Spinal cord (tissue), 9 donors: ENCODE measurements at regions not wholly inside any gene's neighbourhood (a gene's known extent, or its start where the extent isn't known, plus 50 kb on each side); places are given as distances from the start of the nearest gene placed in this dataset.
"Not testable (repeated sequence)": the region's sequence is repeated elsewhere in the genome, so short reads cannot be mapped to it uniquely, and the experiment has no call there.

Experiments used
- DNase-seq, 6 donors: peaks; one replicate each; pipeline versions ENCODE4 v3.0.0 to v3.0.0-alpha.2; 2013 to 2015; ENCODE audit warnings: low spot score in 6 of 6, low read depth in 4 of 6
- H3K27ac ChIP-seq: one replicate; pipeline ENCODE4 v1.5.1; 2013; ENCODE audit warnings: low read depth, low read length, control low read depth
- H3K27me3 ChIP-seq: one replicate; pipeline ENCODE4 v1.6.1; 2013; ENCODE audit warnings: low read length; ENCODE audit not compliant: control insufficient read depth, insufficient read depth
- H3K36me3 ChIP-seq: one replicate; pipeline ENCODE4 v1.6.1; 2013; ENCODE audit warnings: low read length; ENCODE audit not compliant: control insufficient read depth, insufficient read depth
- H3K4me1 ChIP-seq: one replicate; pipeline ENCODE4 v1.6.1; 2013; ENCODE audit warnings: low read length; ENCODE audit not compliant: control insufficient read depth, insufficient read depth
- H3K4me3 ChIP-seq: one replicate; pipeline ENCODE4 v1.5.1; 2013; ENCODE audit warnings: low read depth, low read length, control low read depth
- H3K9me3 ChIP-seq: one replicate; pipeline ENCODE4 v1.6.1; 2013; ENCODE audit warnings: low read length; ENCODE audit not compliant: control insufficient read depth, insufficient read depth
- WGBS: methylation state at CpG from one replicate; pipeline ENCODE4 v1.1.5; 2013; ENCODE audit warnings: missing lambda C conversion rate; ENCODE audit not compliant: insufficient coverage; 5-methylcytosine and 5-hydroxymethylcytosine counted together
- donor health status: healthy.

- not testable (repeated sequence) for DNase-seq, H3K4me3 ChIP-seq, H3K9me3 ChIP-seq, H3K36me3 ChIP-seq, H3K4me1 ChIP-seq, H3K27ac ChIP-seq, H3K27me3 ChIP-seq
- no CpG with 5 or more reads among the region's 3 CpGs for WGBS
Measured at GRCh38 chr14:22238320-22238719, 350.7 kb downstream of the DAD1 start.

- DNase-seq, result no peak
Measured at GRCh38 chr14:22233377-22233776, 355.6 kb downstream of the DAD1 start.

GRCh38 chr14:22232933-22233332 is 356.1 kb downstream of the DAD1 start:
- Histone ChIP-seq H3K36me3 (no peaks in the 10 kb centered on the region), H3K4me1 (no peaks in the 10 kb centered on the region), H3K4me3 (no peak overlapping the region), H3K9me3 (peaks cover 6% of the 10 kb centered on the region), H3K27ac (no peak overlapping the region), H3K27me3 (no peaks in the 10 kb centered on the region)
- no peak for DNase-seq
- 93% methylated on average over 2 of the region's 2 CpGs for WGBS

More at GRCh38 chr14:22233377-22233776, 355.6 kb downstream of the DAD1 start:
- no peaks in the 10 kb centered on the region for H3K4me1 ChIP-seq
- H3K9me3 ChIP-seq, result peaks cover 6% of the 10 kb centered on the region
- no peak overlapping the region for H3K27ac ChIP-seq
- H3K36me3 ChIP-seq, result no peaks in the 10 kb centered on the region
- no peak overlapping the region for H3K4me3 ChIP-seq
- H3K27me3 ChIP-seq, result no peaks in the 10 kb centered on the region

GRCh38 chr14:22232486-22232885 is 356.5 kb downstream of the DAD1 start:
- Histone ChIP-seq H3K4me1 (no peaks in the 10 kb centered on the region), H3K27me3 (no peaks in the 10 kb centered on the region), H3K9me3 (peaks cover 6% of the 10 kb centered on the region), H3K4me3 (no peak overlapping the region), H3K27ac (no peak overlapping the region), H3K36me3 (no peaks in the 10 kb centered on the region)
- DNase-seq, result no peak

- Histone ChIP-seq H3K9me3 (peaks cover 6% of the 10 kb centered on the region), H3K36me3 (no peaks in the 10 kb centered on the region), H3K27ac (no peak overlapping the region), H3K4me1 (no peaks in the 10 kb centered on the region), H3K27me3 (no peaks in the 10 kb centered on the region), H3K4me3 (no peak overlapping the region)
- no CpG with 5 or more reads among the region's 1 CpG for WGBS
- DNase-seq, result no peak
Measured at GRCh38 chr14:22231018-22231417, 358.0 kb downstream of the DAD1 start.

GRCh38 chr14:22230517-22230916 is 358.5 kb downstream of the DAD1 start:
- Histone ChIP-seq H3K27me3 (no peaks in the 10 kb centered on the region), H3K9me3 (peaks cover 6% of the 10 kb centered on the region), H3K36me3 (no peaks in the 10 kb centered on the region), H3K4me3 (no peak overlapping the region), H3K27ac (no peak overlapping the region), H3K4me1 (no peaks in the 10 kb centered on the region)
- DNase-seq, result no peak
- 100% methylated on average over 2 of the region's 2 CpGs for WGBS

- Histone ChIP-seq H3K27ac (no peak overlapping the region), H3K9me3 (peaks cover 3% of the 10 kb centered on the region), H3K27me3 (no peaks in the 10 kb centered on the region), H3K36me3 (no peaks in the 10 kb centered on the region), H3K4me3 (no peak overlapping the region), H3K4me1 (no peaks in the 10 kb centered on the region)
- DNase-seq, result no peak
- WGBS, result 94% methylated on average over 3 of the region's 4 CpGs
Measured at GRCh38 chr14:22227084-22227483, 361.9 kb downstream of the DAD1 start.

GRCh38 chr14:22226381-22226780 is 362.6 kb downstream of the DAD1 start:
- H3K4me3 ChIP-seq, result no peak overlapping the region
- WGBS, result 80% methylated on average over 8 of the region's 8 CpGs
- H3K27ac ChIP-seq, result no peak overlapping the region
- H3K27me3 ChIP-seq, result no peaks in the 10 kb centered on the region
- no peaks in the 10 kb centered on the region for H3K36me3 ChIP-seq
- H3K4me1 ChIP-seq, result no peaks in the 10 kb centered on the region
- H3K9me3 ChIP-seq, result no peaks in the 10 kb centered on the region
- DNase-seq, result peak in 1 of 6 donors; percentile 21

- DNase-seq, result no peak
- H3K27ac ChIP-seq, result no peak overlapping the region
- H3K9me3 ChIP-seq, result no peaks in the 10 kb centered on the region
- no CpG with 5 or more reads among the region's 4 CpGs for WGBS
- H3K4me1 ChIP-seq, result no peaks in the 10 kb centered on the region
- H3K27me3 ChIP-seq, result no peaks in the 10 kb centered on the region
- no peaks in the 10 kb centered on the region for H3K36me3 ChIP-seq
- no peak overlapping the region for H3K4me3 ChIP-seq
Measured at GRCh38 chr14:22225516-22226140, 363.4 kb downstream of the DAD1 start.

GRCh38 chr14:22221508-22221907 is 367.5 kb downstream of the DAD1 start:
- H3K4me3 ChIP-seq, result no peak overlapping the region
- no peaks in the 10 kb centered on the region for H3K9me3 ChIP-seq
- H3K36me3 ChIP-seq, result no peaks in the 10 kb centered on the region
- H3K27me3 ChIP-seq, result no peaks in the 10 kb centered on the region
- no peaks in the 10 kb centered on the region for H3K4me1 ChIP-seq
- peak in 1 of 6 donors; percentile 14 for DNase-seq
- no peak overlapping the region for H3K27ac ChIP-seq
- WGBS, result no CpG with 5 or more reads among the region's 3 CpGs
